PFSK-1 (cell line): ENCODE measurements at regions not wholly inside any gene's neighbourhood (a gene's known extent, or its start where the extent isn't known, plus 50 kb on each side); places are given as distances from the start of the nearest gene placed in this dataset.

Experiments
- FOXP2 ChIP-seq: optimal IDR thresholded peaks from 2 replicates; pipeline ENCODE3; 2011; ENCODE audit warnings: borderline replicate concordance, control low read depth, inconsistent platforms; ENCODE audit not compliant: insufficient read depth; ENCODE audit errors: extremely low read length, extremely low read depth
- POLR2AphosphoS5 ChIP-seq: IDR thresholded peaks from 2 replicates; pipeline ENCODE4 v1.6.1; 2012; ENCODE audit warnings: low read depth, mild to moderate bottlenecking, control low read depth, low read length, moderate library complexity
- SIN3A ChIP-seq: IDR thresholded peaks from 2 replicates; pipeline ENCODE4 v1.6.1; 2012; ENCODE audit warnings: mild to moderate bottlenecking, low read length, moderate library complexity, borderline replicate concordance; ENCODE audit not compliant: insufficient read depth
- TAF1 ChIP-seq: IDR thresholded peaks from 2 replicates; pipeline ENCODE4 v1.6.1; 2012; ENCODE audit warnings: low read length, control low read depth, borderline replicate concordance; ENCODE audit not compliant: insufficient read depth
- TF ChIP-seq, protein P1 (sequence below), 2 experiments: IDR thresholded peaks; 2 replicates each; pipeline versions ENCODE4 v1.6.1 to v1.8.0; 2011 to 2012; ENCODE audit warnings: low read depth in 2 of 2, low read length in 2 of 2, control low read depth in 1 of 2, inconsistent platforms in 1 of 2, mild to moderate bottlenecking in 1 of 2, moderate library complexity in 1 of 2; ENCODE audit not compliant: insufficient read depth in 1 of 2

GRCh38 chr5:118461436-118461835, 526.9 kb downstream of the DTWD2 start:
- TF ChIP-seq FOXP2 (no peak), SIN3A (no peak), POLR2AphosphoS5 (no peak), TAF1 (no peak)
- TF ChIP-seq, protein P1, sequence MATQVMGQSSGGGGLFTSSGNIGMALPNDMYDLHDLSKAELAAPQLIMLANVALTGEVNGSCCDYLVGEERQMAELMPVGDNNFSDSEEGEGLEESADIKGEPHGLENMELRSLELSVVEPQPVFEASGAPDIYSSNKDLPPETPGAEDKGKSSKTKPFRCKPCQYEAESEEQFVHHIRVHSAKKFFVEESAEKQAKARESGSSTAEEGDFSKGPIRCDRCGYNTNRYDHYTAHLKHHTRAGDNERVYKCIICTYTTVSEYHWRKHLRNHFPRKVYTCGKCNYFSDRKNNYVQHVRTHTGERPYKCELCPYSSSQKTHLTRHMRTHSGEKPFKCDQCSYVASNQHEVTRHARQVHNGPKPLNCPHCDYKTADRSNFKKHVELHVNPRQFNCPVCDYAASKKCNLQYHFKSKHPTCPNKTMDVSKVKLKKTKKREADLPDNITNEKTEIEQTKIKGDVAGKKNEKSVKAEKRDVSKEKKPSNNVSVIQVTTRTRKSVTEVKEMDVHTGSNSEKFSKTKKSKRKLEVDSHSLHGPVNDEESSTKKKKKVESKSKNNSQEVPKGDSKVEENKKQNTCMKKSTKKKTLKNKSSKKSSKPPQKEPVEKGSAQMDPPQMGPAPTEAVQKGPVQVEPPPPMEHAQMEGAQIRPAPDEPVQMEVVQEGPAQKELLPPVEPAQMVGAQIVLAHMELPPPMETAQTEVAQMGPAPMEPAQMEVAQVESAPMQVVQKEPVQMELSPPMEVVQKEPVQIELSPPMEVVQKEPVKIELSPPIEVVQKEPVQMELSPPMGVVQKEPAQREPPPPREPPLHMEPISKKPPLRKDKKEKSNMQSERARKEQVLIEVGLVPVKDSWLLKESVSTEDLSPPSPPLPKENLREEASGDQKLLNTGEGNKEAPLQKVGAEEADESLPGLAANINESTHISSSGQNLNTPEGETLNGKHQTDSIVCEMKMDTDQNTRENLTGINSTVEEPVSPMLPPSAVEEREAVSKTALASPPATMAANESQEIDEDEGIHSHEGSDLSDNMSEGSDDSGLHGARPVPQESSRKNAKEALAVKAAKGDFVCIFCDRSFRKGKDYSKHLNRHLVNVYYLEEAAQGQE (IDR thresholded peaks at IDR 0.05; ENCODE audit: insufficient read depth in 1 of 2, low read depth in 2 of 2, low read length in 2 of 2): no peak

DNA sequence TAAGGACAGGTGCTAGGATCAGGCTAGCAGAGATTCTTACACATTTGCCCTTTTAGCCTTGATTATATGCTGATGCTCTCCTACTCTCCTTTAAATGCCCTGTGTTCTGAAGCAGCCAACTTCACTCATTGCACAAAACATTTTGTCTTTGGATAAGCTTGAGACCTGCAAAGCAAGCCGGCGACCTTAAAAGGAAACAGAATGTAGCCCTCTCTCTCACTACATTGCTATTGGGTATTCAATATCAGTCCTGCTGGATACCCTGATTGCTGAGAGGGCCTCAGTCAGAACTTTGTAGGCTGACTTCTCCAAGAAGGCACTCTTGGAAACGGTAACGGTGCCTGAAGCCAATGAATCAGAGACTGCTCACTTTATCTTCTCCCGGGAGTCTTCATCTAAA, 528.9 kb downstream of the DTWD2 start:
- TF ChIP-seq SIN3A (no peak), POLR2AphosphoS5 (no peak), TAF1 (no peak), FOXP2 (no peak)
- TF ChIP-seq, protein P1 (IDR thresholded peaks at IDR 0.05; ENCODE audit: insufficient read depth in 1 of 2, low read depth in 2 of 2, low read length in 2 of 2): no peak

DNA sequence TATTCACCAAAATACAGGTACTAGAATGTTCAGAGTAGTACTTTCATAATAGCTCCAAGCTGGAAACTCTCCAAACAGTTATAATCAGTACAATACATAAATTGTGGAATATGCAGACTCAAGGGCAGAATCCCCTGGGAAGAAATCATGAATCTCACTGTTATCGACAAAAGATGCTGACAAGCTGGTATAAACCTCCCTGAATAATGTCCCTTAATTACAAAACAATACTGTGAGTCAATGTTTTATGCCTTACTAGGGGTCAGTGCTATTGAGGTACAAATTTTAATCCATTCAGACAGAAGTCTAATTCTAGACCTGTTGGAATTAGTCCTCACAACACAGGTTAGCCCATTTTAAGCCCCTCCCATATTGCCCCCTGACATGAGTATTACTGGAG, 532.3 kb downstream of the DTWD2 start:
- TF ChIP-seq POLR2AphosphoS5 (no peak), FOXP2 (no peak), TAF1 (no peak), SIN3A (no peak)
- TF ChIP-seq, protein P1 (IDR thresholded peaks at IDR 0.05; ENCODE audit: insufficient read depth in 1 of 2, low read depth in 2 of 2, low read length in 2 of 2): no peak

- TF ChIP-seq FOXP2: no peak
- TF ChIP-seq POLR2AphosphoS5: no peak
- TF ChIP-seq, protein P1 (IDR thresholded peaks at IDR 0.05; ENCODE audit: insufficient read depth in 1 of 2, low read depth in 2 of 2, low read length in 2 of 2): no peak
- TF ChIP-seq TAF1: no peak
- TF ChIP-seq SIN3A: no peak
These were observed 536.6 kb downstream of the DTWD2 start for GRCh38 chr5:118451697-118452247.
